Cardiac fibroblast (primary cell): ENCODE measurements at regions not wholly inside any gene's neighbourhood (a gene's known extent, or its start where the extent isn't known, plus 50 kb on each side); places are given as distances from the start of the nearest gene placed in this dataset.

ENCODE experiments used
- DNase-seq, 2 donors: peaks; one replicate each; pipeline versions ENCODE4 v3.0.0 to v3.0.0-alpha.2; 2010; ENCODE audit warnings: low read depth in 2 of 2
- H3K4me3 ChIP-seq, 2 donors: replicated peaks in 1 of 2; 1 replicate in 1 of 2; 2 replicates in 1 of 2; pipeline ENCODE4 v1.5.1; 2011; ENCODE audit warnings: low read depth in 2 of 2, low read length in 2 of 2, mild to moderate bottlenecking in 2 of 2, moderate library complexity in 1 of 2
- CTCF ChIP-seq: IDR thresholded peaks from one replicate; pipeline ENCODE4 v1.5.1; 2011; ENCODE audit warnings: low read depth, mild to moderate bottlenecking, low read length, inconsistent platforms

GRCh38 chr2:173463846-173464245, 109.2 kb downstream of the CDCA7 start:
- H3K4me3 ChIP-seq = no peak overlapping the region
- no peak for TF ChIP-seq CTCF
- no peak for DNase-seq

- TF ChIP-seq CTCF = no peak
- no peak overlapping the region for H3K4me3 ChIP-seq
Observed at GRCh38 chr2:173467751-173468150, 113.1 kb downstream of the CDCA7 start.

GRCh38 chr2:173468266-173468793, 113.7 kb downstream of the CDCA7 start:
- no peak for TF ChIP-seq CTCF
- no peak overlapping the region for H3K4me3 ChIP-seq
- no peak for DNase-seq

More at GRCh38 chr2:173467751-173468150, 113.1 kb downstream of the CDCA7 start:
- no peak for DNase-seq

- no peak overlapping the region for H3K4me3 ChIP-seq
- DNase-seq = peak in 1 of 2 donors; percentile 2
- no peak for TF ChIP-seq CTCF
Observed at GRCh38 chr2:173472112-173472511, 117.4 kb downstream of the CDCA7 start.

- TF ChIP-seq CTCF = no peak
- H3K4me3 ChIP-seq = no peak overlapping the region
- DNase-seq = no peak
Observed at GRCh38 chr2:173483137-173483536, 128.5 kb downstream of the CDCA7 start.

- no peak for TF ChIP-seq CTCF
- H3K4me3 ChIP-seq = no peak overlapping the region
- peak in 1 of 2 donors; percentile 22 for DNase-seq
Observed at GRCh38 chr2:173488861-173489260, 134.2 kb downstream of the CDCA7 start.

- no peak overlapping the region for H3K4me3 ChIP-seq
- no peak for TF ChIP-seq CTCF
- no peak for DNase-seq
Observed at GRCh38 chr2:173491418-173491817, 136.7 kb downstream of the CDCA7 start.
